ENCODE measurements at regions not wholly inside any gene's neighbourhood (a gene's known extent, or its start where the extent isn't known, plus 50 kb on each side); places are given as distances from the start of the nearest gene placed in this dataset.

- no peak for TF ChIP-seq POLR2AphosphoS5 (IDR thresholded peaks at IDR 0.05)
- TF ChIP-seq, protein P1, sequence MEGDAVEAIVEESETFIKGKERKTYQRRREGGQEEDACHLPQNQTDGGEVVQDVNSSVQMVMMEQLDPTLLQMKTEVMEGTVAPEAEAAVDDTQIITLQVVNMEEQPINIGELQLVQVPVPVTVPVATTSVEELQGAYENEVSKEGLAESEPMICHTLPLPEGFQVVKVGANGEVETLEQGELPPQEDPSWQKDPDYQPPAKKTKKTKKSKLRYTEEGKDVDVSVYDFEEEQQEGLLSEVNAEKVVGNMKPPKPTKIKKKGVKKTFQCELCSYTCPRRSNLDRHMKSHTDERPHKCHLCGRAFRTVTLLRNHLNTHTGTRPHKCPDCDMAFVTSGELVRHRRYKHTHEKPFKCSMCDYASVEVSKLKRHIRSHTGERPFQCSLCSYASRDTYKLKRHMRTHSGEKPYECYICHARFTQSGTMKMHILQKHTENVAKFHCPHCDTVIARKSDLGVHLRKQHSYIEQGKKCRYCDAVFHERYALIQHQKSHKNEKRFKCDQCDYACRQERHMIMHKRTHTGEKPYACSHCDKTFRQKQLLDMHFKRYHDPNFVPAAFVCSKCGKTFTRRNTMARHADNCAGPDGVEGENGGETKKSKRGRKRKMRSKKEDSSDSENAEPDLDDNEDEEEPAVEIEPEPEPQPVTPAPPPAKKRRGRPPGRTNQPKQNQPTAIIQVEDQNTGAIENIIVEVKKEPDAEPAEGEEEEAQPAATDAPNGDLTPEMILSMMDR (IDR thresholded peaks at IDR 0.05 in 8 of 11, conservative IDR thresholded peaks at IDR 0.05 in 3 of 11), result no peak
- TF ChIP-seq POLR2A (IDR thresholded peaks at IDR 0.05), result no peak
Observed at GRCh38 chr12:28698553-28698952, 450.5 kb upstream of the FAR2 start.

Data from spleen (tissue), 7 donors.